ENCODE measurements at regions not wholly inside any gene's neighbourhood (a gene's known extent, or its start where the extent isn't known, plus 50 kb on each side); places are given as distances from the start of the nearest gene placed in this dataset.

- H4K20me1 ChIP-seq (ENCODE audit: insufficient read depth, low read length) = no peaks in the 10 kb centered on the region
- ATAC-seq = peak; percentile 10; the same call in 2 of the 3 replicates
- no peak for FAIRE-seq
- H2AFZ ChIP-seq (ENCODE audit: low read length) = no peak overlapping the region
- H3K36me3 ChIP-seq (replicated peaks in 1 of 2; ENCODE audit: control insufficient read depth in 1 of 2, insufficient read depth in 2 of 2, low read length in 2 of 2) = no peaks in the 10 kb centered on the region
- intact Hi-C loops (cut with micrococcal nuclease; ENCODE audit: unreplicated experiment) = no loop called here
- WGBS (ENCODE audit: low lambda C conversion rate) = 24% methylated on average over 16 of the region's 16 CpGs
- no peaks in the 10 kb centered on the region for H3K9me3 ChIP-seq (ENCODE audit: low read length)
- no peak overlapping the region for H3K27ac ChIP-seq (ENCODE audit: extremely low read length, insufficient read depth, low read length)
- H3K79me2 ChIP-seq (ENCODE audit: insufficient read depth, low read length) = no peaks in the 10 kb centered on the region
- no TSS peak for BruUV-seq (replicated peaks)
- H3K9ac ChIP-seq (ENCODE audit: insufficient read depth, low read depth, low read length) = no peak overlapping the region; the same call in 1 of the 2 replicates
- in situ Hi-C loops (cut with HindIII; ENCODE audit: extremely low pct_ligation_motif_present, low pct_unique_long_range_greater_than_20kb) = no loop called here
- CTCF ChIA-PET (ENCODE audit: low intra/inter-chr PET ratio, low total read pairs) = no interaction called here
- H3K4me3 ChIP-seq (replicated peaks in 1 of 3; ENCODE audit: insufficient read depth in 1 of 3, low read depth in 2 of 3, low read length in 3 of 3) = no peak overlapping the region; a peak in 1 of 6 replicates
- H3K4me1 ChIP-seq (ENCODE audit: insufficient read depth, low read length) = peaks cover 40% of the 10 kb centered on the region
- TF ChIP-seq, protein P1, sequence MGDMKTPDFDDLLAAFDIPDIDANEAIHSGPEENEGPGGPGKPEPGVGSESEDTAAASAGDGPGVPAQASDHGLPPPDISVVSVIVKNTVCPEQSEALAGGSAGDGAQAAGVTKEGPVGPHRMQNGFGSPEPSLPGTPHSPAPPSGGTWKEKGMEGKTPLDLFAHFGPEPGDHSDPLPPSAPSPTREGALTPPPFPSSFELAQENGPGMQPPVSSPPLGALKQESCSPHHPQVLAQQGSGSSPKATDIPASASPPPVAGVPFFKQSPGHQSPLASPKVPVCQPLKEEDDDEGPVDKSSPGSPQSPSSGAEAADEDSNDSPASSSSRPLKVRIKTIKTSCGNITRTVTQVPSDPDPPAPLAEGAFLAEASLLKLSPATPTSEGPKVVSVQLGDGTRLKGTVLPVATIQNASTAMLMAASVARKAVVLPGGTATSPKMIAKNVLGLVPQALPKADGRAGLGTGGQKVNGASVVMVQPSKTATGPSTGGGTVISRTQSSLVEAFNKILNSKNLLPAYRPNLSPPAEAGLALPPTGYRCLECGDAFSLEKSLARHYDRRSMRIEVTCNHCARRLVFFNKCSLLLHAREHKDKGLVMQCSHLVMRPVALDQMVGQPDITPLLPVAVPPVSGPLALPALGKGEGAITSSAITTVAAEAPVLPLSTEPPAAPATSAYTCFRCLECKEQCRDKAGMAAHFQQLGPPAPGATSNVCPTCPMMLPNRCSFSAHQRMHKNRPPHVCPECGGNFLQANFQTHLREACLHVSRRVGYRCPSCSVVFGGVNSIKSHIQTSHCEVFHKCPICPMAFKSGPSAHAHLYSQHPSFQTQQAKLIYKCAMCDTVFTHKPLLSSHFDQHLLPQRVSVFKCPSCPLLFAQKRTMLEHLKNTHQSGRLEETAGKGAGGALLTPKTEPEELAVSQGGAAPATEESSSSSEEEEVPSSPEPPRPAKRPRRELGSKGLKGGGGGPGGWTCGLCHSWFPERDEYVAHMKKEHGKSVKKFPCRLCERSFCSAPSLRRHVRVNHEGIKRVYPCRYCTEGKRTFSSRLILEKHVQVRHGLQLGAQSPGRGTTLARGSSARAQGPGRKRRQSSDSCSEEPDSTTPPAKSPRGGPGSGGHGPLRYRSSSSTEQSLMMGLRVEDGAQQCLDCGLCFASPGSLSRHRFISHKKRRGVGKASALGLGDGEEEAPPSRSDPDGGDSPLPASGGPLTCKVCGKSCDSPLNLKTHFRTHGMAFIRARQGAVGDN (CRISPR knock-in tag; IDR thresholded peaks at IDR 0.05) = peak; percentile 31; the same call in 1 of the 2 replicates
- TF ChIP-seq CCDC6 (CRISPR knock-in tag; IDR thresholded peaks at IDR 0.05) (no peak), SOX6 (IDR thresholded peaks at IDR 0.05) (no peak), SOX6 (CRISPR knock-in tag; IDR thresholded peaks at IDR 0.05) (0 out of 2 replicates have a peak, but pooled peaks have one; percentile 3)
- POLR2A ChIA-PET = no interaction called here
- no peak for DNase-seq (ENCODE audit: low spot score)
- peaks cover 12 to 25% of the 10 kb centered on the region in 2 experiments; a peak in 4 of 5 replicates for H3K27me3 ChIP-seq (ENCODE audit: control insufficient read depth in 1 of 2, insufficient read depth in 2 of 2, low read length in 2 of 2)
- H3K4me2 ChIP-seq (ENCODE audit: low read depth, low read length) = peak overlapping the region; percentile 47
Observed at GRCh38 chr6:167573461-167574215, 248.8 kb downstream of the TTLL2 start.
